GM18907 (cell line): ENCODE measurements at regions not wholly inside any gene's neighbourhood (a gene's known extent, or its start where the extent isn't known, plus 50 kb on each side); places are given as distances from the start of the nearest gene placed in this dataset.

Experiments
- ATAC-seq: cut with Tn5 transposase; IDR thresholded peaks from one replicate; pipeline ENCODE4 v1.9.1; 2021; ENCODE audit warnings: mild to moderate bottlenecking, moderate library complexity; ENCODE audit not compliant: unreplicated experiment

DNA sequence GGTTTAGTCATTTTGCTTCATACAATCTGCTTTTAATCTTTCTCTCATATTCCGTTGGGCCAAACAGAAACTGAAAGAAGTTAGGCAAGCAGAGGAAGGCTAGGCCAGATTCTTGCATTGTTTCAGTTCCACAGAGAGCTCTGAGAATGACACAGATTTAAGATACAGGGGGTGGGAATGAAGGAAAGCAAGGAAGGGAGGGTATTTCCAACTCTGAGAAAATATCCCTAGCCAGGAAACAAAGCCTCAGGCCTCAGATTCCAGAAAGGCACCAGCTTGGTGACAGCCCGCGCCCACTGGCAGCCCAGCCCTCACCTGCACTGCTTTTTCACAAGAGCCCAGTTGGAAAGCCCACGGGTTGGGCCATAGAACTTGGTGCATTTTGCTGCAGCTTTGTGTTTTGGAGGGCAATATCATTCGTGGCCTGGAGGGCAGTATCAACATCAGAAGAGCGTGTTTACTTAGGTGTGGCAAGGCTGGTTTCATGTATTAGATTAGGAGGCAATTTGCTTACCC lies 63.5 kb downstream of the ENC1 start:
- ATAC-seq: peak; percentile 67

DNA sequence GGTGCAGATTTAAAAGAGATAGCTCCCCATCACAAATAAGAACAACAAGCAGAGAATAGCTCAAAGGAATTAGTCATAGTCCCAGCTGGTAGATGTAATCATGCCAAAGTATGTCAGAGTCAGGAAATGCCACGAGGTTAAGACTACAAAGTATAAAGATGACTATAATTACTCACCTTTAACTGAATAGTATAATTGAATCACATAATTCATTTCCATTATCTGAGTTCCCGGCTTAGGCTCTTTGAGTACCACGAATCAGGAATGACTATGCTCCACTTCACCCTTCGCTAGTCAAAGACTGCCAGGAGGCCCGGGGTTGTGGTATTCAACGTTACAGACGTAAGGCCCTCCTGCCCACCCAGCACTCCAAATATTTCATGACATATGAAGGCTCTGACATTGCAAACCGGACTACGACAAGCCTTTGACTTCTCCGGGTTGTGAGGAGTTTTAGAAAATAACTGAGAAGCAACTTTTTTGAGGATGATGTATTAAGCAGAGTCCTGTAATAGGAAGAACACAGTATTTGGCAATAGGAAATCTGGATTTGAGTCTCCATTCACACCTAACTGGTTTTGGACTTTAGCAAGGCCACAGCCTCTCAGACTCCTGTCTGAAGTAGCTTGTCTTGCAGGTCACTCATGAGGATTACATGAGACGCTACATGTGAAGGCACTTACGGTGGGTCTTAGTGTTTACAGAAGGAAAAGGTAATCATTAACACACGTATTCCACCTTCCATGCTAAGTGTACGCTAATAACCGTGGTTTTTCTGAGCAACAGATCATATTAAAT lies 64.6 kb downstream of the ENC1 start:
- ATAC-seq: no peak

DNA sequence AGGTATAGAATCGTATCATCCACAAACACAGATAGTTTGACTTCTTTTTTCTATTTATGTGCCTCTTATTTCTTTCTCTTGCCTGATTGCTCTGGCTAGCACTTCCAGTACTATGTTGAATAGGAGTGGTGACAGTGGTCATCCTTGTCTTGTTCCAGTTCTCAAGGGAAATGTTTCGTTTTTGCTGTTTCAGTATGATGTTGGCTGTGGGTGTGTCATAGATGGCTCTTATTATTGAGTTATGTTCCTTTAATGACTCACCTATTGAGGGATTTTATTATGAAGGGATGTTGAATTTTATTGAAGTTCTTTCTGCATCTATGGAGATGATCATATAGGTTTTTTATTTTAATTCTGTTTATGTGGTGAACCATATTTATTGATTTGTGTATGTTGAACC lies 70.3 kb downstream of the ENC1 start:
- no peak for ATAC-seq

DNA sequence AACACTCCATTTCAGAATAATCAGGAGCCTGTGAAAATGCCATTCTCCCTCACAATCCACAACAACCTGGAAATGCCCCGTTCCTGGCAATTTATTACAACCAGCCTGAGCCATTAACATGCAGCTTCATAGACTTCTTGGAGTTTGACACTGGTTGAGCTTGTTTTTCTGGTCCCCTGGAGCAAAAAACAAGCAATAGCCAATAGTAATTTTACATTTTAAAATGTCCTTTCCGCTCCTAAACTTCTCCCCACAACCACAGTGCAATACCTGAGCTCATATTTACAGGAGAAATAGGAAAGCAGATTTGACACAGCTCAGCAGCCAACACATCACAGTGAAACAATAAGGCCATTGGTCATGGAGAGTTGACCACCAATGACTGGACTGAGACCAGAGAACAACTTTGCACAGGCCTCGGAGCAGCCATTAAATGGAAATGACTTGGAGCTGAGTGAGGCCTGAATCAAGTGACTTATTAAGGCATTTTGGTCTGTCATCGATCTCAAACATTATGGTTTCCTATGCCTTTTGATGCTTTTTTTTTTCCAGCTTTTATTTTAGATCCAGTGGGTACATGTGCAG lies 73.0 kb downstream of the ENC1 start:
- ATAC-seq: no peak

DNA sequence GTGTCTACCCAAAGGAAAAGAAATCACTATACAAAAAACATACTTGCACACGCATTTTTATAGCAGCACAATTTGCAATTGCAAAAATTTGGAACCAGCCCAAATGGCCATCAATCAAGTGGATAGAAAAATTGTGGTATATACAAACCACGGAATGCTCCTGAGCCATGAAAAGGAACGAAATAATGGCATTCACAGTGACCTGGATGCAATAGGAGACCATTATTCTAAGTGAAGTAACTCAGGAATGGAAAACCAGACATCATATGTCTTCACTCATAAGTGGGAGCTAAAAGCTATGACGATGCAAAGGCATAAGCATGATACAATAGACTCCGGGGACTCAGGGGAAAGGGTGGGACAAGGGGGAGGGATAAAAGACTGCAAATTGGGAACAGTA lies 78.4 kb downstream of the ENC1 start:
- no peak for ATAC-seq

DNA sequence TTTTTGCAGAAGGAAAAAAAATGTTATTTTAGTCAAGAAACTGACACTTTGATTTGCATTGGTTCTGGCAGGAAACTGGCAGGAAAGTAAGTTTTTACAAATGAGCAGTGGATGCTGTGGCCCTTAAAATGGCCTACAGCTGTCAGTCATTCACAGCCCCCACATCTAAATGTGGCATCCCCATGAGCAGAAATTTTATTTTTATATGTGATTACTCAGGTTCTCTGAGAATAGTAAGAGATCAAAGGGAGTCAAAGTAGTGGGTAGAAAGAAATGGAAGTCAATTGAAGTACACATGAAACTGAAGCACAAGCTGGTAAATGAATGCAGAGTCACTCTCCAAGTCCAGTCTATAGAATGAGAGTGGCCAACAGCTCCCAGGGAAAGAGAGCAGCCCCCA lies 80.3 kb downstream of the ENC1 start:
- no peak for ATAC-seq

DNA sequence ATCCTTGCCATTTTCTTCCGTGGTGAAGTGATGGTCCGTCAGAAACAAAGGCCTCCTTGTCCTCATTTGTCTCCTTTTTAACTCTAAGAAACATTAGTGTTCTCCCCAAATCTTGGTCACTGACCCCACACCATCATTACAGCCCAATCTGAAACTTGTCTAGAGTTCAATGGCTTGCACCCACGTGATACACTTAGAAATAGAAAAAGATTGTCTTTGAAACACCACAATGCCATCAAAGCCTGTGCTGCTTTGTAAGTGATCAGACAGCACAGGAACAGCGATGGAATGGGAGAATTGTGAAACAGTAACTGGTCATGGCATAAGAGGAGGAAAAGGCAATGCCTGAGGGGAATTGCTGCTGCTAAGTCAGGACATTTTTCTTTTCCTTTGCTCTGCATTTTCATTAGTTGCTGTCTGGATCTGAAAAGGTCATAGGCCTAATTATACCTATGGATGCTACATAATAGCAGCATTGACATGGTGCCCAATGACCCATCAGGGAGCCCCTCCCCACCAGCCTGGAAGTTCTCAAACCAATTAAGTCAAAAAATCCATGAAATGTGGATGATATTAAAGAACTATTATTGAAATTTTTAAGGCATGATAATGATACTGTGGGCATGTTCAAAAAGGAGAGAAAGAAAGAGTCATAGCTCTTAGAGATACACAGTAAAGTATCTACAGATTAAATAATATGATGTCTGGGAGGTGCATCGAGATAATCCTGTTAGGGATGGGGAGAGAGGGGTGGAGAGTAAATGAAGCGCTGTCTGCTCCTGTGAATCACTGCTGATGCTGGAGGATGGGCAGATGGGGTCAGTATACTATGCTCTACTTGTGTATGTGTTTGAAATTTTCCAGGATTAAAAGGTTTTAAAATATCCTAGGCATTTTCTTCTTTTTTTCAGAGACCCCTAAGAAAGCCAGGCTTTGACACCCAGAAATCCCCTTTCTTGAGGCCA lies 83.6 kb downstream of the ENC1 start:
- ATAC-seq: no peak

DNA sequence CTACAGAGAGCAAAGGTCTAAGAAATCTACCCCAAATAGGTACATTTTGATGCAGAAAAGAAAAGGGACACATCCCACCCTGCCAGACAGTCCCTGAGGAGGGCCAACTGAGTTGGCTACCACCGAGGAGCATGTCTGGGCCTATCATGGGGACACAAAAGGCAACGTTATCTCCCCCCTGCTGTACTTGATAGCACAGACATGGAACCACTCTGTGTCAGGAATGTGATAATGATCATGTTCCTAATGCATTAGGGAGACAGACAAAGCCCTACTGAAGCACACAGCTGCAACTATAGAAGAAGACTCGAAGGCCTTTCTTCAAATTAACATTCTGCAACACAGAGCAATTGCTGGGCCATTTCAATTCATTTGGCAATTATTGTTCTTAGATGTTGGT lies 84.5 kb downstream of the ENC1 start:
- no peak for ATAC-seq

DNA sequence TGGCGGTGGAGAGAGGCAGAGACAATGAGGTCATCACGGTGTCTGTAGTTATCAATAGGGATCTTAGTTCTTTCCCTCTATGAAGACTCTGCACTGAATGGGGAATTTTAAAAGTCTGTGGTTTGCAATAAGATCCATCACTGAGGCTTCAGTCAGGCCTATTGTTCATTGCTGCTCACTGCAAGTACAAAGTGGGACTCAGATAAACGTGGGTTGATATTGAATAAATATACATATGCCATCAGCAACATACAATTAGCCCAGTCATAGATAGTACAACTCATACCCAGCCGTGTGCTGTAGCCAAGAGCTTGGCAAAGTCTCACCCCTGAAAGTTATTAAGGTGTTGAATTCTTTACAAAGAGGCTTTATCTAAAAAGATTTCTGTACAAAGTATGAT lies 88.4 kb downstream of the ENC1 start:
- ATAC-seq: no peak

DNA sequence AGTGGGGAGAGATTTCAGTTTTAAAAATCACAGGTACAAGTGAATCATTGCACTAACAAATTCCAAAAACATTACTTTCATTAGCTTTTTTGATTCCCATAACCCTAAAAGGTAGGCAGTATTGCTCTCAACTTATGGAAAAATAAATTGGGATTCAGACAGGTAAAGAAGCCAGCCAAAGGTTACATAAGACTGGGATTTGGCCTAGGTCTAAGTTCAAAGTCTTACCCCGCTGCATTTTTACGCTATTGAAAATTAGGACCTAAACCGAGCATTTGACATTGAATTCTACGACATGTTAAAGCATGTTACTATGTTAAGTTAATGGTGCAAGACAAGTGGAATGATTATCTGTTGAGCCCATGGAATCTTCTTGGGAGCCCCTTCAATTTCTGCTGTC lies 89.6 kb downstream of the ENC1 start:
- no peak for ATAC-seq

DNA sequence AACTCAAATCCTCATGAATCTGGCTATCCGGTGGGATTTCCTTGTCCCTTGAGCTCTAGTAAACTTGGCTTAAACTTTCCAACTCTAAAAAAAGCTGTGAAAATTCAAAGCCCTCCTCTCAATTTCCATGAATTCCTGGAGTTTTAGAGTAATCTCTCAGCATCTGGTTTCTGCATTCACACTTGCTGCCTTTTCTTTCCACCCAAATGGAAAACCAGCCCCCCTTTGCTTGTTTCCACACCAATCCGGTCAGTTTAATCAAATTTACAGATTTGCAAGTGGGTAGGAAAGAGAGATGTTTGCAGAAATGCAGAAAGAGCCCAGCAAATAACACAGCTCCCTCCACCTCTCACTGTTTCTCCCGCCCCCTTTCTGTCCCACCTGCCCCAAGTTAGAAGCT lies 91.1 kb downstream of the ENC1 start:
- ATAC-seq: no peak

DNA sequence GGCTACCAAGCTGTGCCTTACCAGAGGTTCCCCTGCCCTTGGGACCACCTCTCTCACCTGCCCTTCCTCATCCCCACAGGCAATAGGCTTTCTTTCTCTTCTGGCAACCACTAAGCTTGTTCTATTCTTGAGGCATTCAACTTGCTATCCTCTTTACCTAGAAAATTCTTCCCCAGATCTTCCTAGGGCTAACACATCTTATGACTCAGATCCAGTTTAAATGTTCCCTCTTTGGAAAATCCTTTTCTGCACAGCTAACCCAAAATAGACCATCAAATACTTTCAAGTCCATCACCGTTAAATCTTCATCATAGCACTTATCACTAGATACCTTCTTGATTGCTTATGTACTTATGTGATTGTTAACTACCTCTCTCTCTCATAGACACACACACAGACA lies 93.7 kb downstream of the ENC1 start:
- no peak for ATAC-seq

DNA sequence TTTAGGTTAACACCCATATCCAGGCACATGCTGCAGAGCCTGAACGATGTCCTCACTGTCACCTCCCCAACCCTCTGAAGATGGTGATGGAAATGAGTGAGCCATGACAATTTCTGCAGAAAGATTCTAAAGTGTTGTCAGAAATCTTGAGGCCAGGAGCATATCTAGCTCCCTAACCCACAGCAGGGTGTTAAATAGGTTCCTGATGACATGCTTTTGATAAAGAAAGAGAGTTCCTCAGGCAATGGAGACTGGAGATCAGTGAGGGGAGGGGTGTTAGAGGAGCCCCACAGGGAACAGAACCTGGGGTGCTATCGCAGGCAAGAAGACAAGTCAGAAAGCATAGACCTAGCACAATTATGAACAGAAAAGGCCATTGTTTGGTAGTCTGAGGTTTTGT lies 95.7 kb downstream of the ENC1 start:
- no peak for ATAC-seq

DNA sequence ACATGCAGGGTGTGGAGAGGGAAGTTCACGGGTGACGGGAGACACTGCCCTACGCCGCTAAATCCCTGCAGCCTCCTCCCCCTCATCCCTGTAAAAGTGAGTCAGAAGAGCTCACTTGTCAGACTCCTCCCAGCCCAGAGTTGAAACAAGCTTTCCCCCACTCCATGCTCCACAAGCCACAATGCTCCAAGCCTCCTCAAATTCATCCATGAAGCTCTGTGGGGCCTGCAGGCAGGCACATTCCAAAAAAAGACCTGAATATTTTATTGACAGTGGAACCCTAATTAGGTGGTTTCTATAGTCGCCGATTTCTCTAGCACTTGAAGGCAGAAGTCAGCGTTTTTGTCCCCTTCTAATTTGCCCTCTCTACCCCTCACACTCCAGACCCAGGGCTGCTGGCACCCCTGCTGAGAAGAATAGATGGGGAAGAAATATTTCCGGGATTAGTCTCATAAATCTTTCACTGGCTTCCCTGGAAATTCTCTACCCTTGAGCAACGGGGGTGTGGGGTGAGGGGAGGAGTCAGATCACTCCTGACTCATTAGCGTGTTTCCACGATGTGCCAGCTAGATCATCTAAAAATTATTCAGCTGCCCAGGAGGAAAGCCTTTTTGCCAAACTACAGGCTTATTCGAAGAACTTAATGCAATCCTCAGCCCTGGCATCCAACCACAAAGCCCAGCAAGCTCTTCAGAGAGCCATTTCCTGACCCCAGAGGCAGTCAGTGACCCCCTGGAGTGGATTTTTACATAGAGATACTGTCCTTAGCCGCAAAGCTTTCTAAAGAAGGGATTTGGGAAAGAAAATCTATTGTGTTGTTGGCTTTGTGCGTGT lies 97.1 kb downstream of the ENC1 start:
- no peak for ATAC-seq

DNA sequence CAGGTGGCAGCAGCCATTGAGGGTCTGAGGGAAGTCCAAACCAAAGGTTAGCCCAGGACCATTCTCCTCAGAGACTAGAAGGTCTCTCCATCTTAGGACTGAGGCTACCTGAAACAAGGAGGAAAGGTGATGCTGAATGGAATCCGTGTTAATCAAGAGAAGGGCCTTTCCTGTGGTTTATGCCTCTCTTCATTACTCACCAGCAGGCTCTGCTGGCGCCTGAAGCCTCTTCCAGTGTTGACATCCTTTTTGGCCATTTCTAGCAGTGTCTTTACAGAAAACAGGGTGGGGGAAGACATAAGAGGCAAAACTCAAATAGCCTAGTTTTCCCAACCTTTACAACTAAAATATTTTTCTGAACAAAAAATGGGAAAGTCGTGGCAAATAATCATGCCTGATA lies 98.0 kb downstream of the ENC1 start:
- ATAC-seq: no peak

DNA sequence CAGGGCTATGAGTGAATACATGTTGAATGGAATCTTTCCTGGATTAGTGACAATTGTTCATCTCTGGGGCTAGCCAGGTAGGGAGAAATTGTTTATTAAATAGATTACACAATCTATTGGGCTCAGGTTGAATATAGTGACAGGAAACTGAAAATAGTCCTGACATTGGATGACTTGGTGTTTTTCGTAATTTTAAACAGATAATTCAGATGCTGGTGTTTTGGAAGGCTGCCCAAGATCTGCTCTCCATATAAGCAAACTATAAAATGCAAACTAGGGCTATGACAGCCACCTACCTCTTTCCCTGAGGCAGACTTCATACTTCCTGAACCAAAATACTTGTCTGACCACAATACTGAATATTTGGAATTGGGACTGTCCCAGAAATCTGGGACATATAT lies 99.1 kb downstream of the ENC1 start:
- no peak for ATAC-seq

DNA sequence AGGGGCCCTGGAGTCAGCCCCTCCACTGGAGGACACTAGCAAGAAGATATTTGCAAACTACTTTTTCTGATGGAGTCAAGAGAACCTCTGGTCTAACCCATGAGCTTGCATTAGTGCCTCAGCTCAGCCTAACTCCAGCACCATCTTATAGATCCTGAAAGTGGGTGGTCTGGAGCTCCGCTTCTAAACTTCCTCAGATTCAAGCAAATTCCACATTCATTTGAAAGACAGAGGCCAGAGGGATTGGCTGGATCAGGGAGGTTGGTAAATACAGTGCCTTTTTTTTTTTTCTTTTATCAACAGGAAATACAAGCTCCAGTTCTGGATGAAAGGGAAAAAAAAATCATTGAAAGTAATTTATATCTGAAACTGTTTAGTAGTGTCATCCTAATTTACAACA lies 99.9 kb downstream of the ENC1 start:
- no peak for ATAC-seq

DNA sequence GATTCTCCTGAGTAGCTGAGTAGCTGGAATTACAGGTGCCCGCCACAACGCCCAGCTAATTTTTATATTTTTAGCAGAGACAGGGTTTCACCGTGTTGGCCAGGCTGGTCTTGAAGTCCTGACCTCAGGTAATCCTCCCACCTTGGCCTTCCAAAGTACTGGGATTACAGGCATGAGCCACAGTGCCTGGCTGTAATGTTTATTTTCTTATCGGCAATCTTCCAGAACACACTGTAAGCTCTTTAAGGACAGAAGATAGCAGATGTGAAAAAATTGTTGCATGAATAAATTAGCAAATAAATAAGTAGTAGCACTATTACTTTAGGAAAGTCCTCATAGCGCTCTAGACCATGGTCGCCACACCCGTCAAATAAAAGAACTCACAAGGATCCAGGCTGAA lies 100.5 kb downstream of the ENC1 start:
- no peak for ATAC-seq

DNA sequence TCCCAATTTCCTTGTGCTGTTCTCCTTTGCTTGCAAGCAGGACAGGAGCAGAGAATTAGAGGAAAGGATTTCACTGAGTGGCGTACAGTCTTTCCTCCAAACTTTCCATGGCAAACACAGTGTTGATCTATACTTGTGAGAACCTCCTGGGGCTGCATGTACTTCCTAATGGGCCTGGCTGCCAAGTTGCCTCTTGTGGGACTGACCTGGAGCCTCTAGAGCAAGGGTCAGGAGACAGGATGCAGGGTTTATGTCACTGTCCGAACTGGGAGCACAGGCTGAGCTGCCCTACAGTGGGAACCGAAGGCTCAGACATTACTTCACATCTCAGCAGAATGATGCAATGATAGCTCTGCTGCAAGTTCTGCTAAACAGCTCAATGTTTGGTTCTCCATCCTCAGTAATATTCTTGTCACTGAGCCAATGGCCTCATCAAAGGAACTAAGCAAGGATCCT lies 102.3 kb downstream of the ENC1 start:
- no peak for ATAC-seq

DNA sequence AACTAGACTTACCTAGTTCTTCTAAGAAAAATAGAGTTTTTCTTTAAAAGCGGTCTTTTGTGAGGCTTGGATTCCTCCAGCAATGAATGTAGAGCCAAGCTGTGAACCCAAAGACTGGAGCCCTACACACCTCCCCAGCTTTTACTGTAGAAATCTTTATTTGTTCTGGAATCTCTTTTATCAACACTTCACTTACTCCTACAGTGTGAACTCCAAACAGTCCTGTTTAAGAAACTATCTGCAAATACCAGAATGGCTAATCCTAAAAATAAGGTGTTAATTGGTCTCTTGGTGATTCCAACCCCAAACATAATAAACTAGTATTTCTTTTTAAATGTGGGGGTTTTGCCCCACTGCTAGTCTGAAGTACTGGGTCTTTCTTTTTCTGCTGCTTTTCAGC lies 103.9 kb downstream of the ENC1 start:
- ATAC-seq: no peak

DNA sequence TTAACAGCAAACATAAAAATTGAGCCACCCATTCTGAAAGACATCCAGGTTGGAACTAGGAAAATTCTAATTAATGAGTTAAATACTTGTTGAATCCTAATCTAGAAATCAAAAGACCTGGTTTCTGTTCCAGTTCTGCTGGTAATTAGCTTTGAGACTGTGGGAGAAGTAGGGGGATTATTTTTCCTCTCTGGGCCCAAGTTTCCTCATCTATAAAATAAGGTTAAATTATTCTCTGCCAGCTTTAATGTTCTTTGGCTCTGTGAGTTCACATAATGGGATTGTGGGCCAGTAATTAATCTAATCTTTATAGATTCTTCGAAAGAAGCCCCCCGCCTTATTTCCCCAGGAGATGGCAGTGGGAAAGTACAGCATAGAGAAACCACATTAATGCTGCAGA lies 104.6 kb downstream of the ENC1 start:
- ATAC-seq: no peak
